Spleen (tissue), 11 donors: ENCODE measurements at regions not wholly inside any gene's neighbourhood (a gene's known extent, or its start where the extent isn't known, plus 50 kb on each side); places are given as distances from the start of the nearest gene placed in this dataset.

ENCODE experiments used
- DNase-seq: peaks from one replicate; pipeline ENCODE4 v3.0.0-alpha.2; 2020
- H3K27ac ChIP-seq, 8 donors: fragments of 200-600 bp; sonication (generic) in 7 of 8; 1 replicate in 4 of 8; 2 replicates in 4 of 8; pipeline versions ENCODE4 v1.5.0 to v1.8.0; 2016 to 2021; ENCODE audit warnings: inconsistent platforms in 4 of 8, mild to moderate bottlenecking in 4 of 8, moderate library complexity in 1 of 8
- H3K27me3 ChIP-seq, 7 donors: fragments of 200-600 bp; sonication (generic) in 6 of 7; replicated peaks in 1 of 7; 1 replicate in 4 of 7; 2 replicates in 3 of 7; pipeline versions ENCODE4 v1.5.0 to v1.8.0; 2016 to 2021; ENCODE audit warnings: inconsistent platforms in 3 of 7, mild to moderate bottlenecking in 1 of 7
- H3K36me3 ChIP-seq, 6 donors: fragments of 200-600 bp; sonication (generic) in 5 of 6; 1 replicate in 4 of 6; 2 replicates in 2 of 6; pipeline versions ENCODE4 v1.5.0 to v1.8.0; 2016 to 2021; ENCODE audit warnings: inconsistent platforms in 2 of 6
- H3K4me1 ChIP-seq, 6 donors: fragments of 200-600 bp; sonication (generic) in 5 of 6; 1 replicate in 3 of 6; 2 replicates in 3 of 6; pipeline versions ENCODE4 v1.5.0 to v1.8.0; 2016 to 2021; ENCODE audit warnings: inconsistent platforms in 3 of 6
- H3K4me3 ChIP-seq, 8 donors: fragments of 200-600 bp; sonication (generic) in 7 of 8; 1 replicate in 4 of 8; 2 replicates in 4 of 8; pipeline versions ENCODE4 v1.5.0 to v1.8.0; 2016 to 2021; ENCODE audit warnings: inconsistent platforms in 4 of 8, mild to moderate bottlenecking in 4 of 8, moderate library complexity in 2 of 8
- H3K9me3 ChIP-seq, 8 donors: fragments of 200-600 bp; sonication (generic) in 7 of 8; 1 replicate in 4 of 8; 2 replicates in 4 of 8; pipeline versions ENCODE4 v1.5.0 to v1.8.0; 2016 to 2021; ENCODE audit warnings: inconsistent platforms in 4 of 8
- POLR2A ChIP-seq, 3 donors: fragments of 450-650 bp; IDR thresholded peaks; one replicate each; pipeline ENCODE4 v1.5.1; 2017; ENCODE audit warnings: antibody characterized with exemption in 3 of 3, mild to moderate bottlenecking in 1 of 3
- POLR2AphosphoS5 ChIP-seq, 3 donors: sonication (generic); formaldehyde crosslinking; IDR thresholded peaks; one replicate each; pipeline ENCODE4 v1.5.1; 2017; ENCODE audit warnings: antibody characterized with exemption in 3 of 3
- WGBS, 5 donors: extraction: QIAGEN DNeasy Blood & Tissue Kit in 3 of 5; methylation state at CpG; one replicate each; pipeline versions ENCODE4 v1.1.5 to v1.1.7; 2013 to 2018; 5-methylcytosine and 5-hydroxymethylcytosine counted together
- intact Hi-C: fragments of 100-400 bp; cut with DNase I; formaldehyde crosslinking; loops from one replicate; pipeline ENCODE4 v1.15.0; 2023; ENCODE audit warnings: low total_unique reads
- TF ChIP-seq, protein P1 (sequence below), 11 experiments: fragments of 200-600 bp in 7 of 11; fragments of 450-650 bp in 4 of 11; sonication (generic) in 4 of 11; IDR thresholded peaks in 8 of 11; conservative IDR thresholded peaks in 3 of 11; 1 replicate in 7 of 11; 2 replicates in 4 of 11; pipeline versions ENCODE4 v1.4.0 to v1.8.0; 2016 to 2021; ENCODE audit warnings: antibody characterized with exemption in 11 of 11, inconsistent platforms in 4 of 11, mild to moderate bottlenecking in 1 of 11
- donor health status: healthy with polysubstance abuse.
- donor health status: DM: no; HTN: no; CAD: no; lungs with moderate emphysema.
- donor health status: DM: no; HTN: no; CAD: no.
- donor health status: Bipolar disorder and iron deficiency.
- donor health status: healthy.
- donor health status: DM: no; HTN: no; CAD: no.
- donor health status: DM: yes; HTN: yes; CAD: no.

DNA sequence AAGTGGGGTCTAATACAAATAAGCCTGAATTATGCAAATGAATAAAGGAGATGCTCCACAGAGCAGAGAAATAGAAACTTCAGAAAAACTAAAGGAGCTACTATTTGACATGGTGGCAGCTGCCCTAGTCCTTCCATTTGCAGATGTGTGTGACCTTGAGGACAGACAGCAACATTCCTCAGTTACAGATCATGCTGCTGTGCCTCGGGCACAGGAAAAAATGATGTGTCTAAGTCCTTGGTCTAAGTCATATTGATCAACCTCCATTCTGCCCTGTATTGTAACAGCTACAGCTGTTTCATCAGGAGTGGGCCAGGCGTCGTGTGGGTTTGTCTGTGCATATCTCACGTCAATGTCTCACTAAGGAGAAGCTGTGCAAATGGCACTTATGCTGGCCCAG is 710.4 kb downstream of the TNS3 start:
- WGBS, 5 donors: 82 to 89% (median 86%) methylated on average over 4 of the region's 4 CpGs
- H3K27ac ChIP-seq: no peak overlapping the region
- TF ChIP-seq POLR2AphosphoS5 (IDR thresholded peaks at IDR 0.05): no peak
- no peak for TF ChIP-seq POLR2A (IDR thresholded peaks at IDR 0.05)
- TF ChIP-seq, protein P1, sequence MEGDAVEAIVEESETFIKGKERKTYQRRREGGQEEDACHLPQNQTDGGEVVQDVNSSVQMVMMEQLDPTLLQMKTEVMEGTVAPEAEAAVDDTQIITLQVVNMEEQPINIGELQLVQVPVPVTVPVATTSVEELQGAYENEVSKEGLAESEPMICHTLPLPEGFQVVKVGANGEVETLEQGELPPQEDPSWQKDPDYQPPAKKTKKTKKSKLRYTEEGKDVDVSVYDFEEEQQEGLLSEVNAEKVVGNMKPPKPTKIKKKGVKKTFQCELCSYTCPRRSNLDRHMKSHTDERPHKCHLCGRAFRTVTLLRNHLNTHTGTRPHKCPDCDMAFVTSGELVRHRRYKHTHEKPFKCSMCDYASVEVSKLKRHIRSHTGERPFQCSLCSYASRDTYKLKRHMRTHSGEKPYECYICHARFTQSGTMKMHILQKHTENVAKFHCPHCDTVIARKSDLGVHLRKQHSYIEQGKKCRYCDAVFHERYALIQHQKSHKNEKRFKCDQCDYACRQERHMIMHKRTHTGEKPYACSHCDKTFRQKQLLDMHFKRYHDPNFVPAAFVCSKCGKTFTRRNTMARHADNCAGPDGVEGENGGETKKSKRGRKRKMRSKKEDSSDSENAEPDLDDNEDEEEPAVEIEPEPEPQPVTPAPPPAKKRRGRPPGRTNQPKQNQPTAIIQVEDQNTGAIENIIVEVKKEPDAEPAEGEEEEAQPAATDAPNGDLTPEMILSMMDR (IDR thresholded peaks at IDR 0.05 in 8 of 11, conservative IDR thresholded peaks at IDR 0.05 in 3 of 11): no peak
- intact Hi-C loops: no loop called here
- no peaks in the 10 kb centered on the region for H3K9me3 ChIP-seq
- no peak overlapping the region for H3K4me3 ChIP-seq
- no peaks in the 10 kb centered on the region for H3K36me3 ChIP-seq
- no peaks in the 10 kb centered on the region for H3K27me3 ChIP-seq
- H3K4me1 ChIP-seq: no peaks in the 10 kb centered on the region
- no peak for DNase-seq

GRCh38 chr7:46864716-46865115 is 717.2 kb downstream of the TNS3 start:
- Histone ChIP-seq H3K27ac (no peak overlapping the region), H3K27me3 (no peaks in the 10 kb centered on the region), H3K4me1 (no peaks in the 10 kb centered on the region), H3K36me3 (no peaks in the 10 kb centered on the region), H3K9me3 (no peaks in the 10 kb centered on the region), H3K4me3 (no peak overlapping the region)
- no peak for TF ChIP-seq POLR2A (IDR thresholded peaks at IDR 0.05)
- TF ChIP-seq POLR2AphosphoS5 (IDR thresholded peaks at IDR 0.05): no peak
- DNase-seq: no peak
- WGBS, 5 donors: 81 to 91% (median 87%) methylated on average over 4 of the region's 4 CpGs
- intact Hi-C loops: no loop called here

DNA sequence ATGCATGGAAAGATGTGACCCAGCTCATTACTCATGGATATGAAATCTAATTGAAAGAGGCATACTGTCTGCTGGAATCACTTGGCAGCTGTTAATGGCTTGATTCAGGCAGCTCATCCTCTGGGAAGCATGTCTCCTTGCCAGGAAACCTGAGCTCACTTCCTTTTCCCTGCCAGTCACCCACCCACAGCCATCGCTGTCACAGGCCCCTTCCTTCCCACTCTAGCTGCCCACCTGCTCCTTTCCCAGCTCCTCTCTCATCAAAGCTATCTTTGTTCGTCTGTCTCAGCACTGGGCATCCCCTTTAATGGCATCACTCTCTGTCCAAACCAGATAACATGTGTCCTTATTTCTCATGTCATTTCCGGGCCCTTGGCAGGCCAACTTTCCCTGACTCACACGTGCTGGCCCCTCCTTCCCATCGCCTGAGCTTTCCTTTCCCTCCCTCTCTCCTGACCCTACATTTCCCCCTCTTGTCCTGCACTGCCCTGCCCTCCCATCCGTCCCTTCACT is 721.9 kb downstream of the TNS3 start:
- no peaks in the 10 kb centered on the region for H3K36me3 ChIP-seq
- no peak overlapping the region for H3K4me3 ChIP-seq
- H3K4me1 ChIP-seq: no peaks in the 10 kb centered on the region
- DNase-seq: no peak
- no peaks in the 10 kb centered on the region for H3K27me3 ChIP-seq
- TF ChIP-seq, protein P1 (IDR thresholded peaks at IDR 0.05 in 8 of 11, conservative IDR thresholded peaks at IDR 0.05 in 3 of 11): no peak
- TF ChIP-seq POLR2A (IDR thresholded peaks at IDR 0.05): no peak
- WGBS, 5 donors: 44 to 57% (median 52%) methylated on average over 5 to 6 of the region's 6 CpGs
- intact Hi-C loops: no loop called here
- H3K27ac ChIP-seq: no peak overlapping the region
- no peaks in the 10 kb centered on the region for H3K9me3 ChIP-seq

DNA sequence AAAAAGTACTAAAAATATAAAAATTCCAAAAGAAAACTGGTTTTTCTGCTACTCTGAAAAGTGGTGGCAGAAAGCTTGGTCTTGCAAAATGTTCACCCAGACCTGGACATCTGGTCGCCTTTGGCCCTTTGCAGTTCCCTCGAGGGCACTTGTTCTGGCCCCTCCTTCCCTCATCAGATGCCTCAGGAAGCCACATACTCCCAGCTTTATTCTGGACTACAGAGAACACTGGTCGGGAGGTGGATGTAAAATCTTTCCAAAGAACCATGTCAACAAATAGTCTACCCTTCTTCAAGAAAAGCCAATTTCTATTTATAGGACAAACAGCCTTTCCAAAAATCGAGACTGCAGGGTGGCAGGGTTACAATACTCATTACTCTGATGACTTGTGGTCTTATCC is 726.1 kb downstream of the TNS3 start:
- DNase-seq: no peak
- intact Hi-C loops: no loop called here
- WGBS, 5 donors: 56 to 71% (median 61%) methylated on average over 4 of the region's 4 CpGs
- Histone ChIP-seq H3K27ac (no peak overlapping the region), H3K4me1 (no peaks in the 10 kb centered on the region), H3K36me3 (no peaks in the 10 kb centered on the region), H3K9me3 (no peaks in the 10 kb centered on the region), H3K27me3 (no peaks in the 10 kb centered on the region), H3K4me3 (no peak overlapping the region)
- no peak for TF ChIP-seq POLR2A (IDR thresholded peaks at IDR 0.05)
- no peak for TF ChIP-seq POLR2AphosphoS5 (IDR thresholded peaks at IDR 0.05)
- TF ChIP-seq, protein P1 (IDR thresholded peaks at IDR 0.05 in 8 of 11, conservative IDR thresholded peaks at IDR 0.05 in 3 of 11): no peak

DNA sequence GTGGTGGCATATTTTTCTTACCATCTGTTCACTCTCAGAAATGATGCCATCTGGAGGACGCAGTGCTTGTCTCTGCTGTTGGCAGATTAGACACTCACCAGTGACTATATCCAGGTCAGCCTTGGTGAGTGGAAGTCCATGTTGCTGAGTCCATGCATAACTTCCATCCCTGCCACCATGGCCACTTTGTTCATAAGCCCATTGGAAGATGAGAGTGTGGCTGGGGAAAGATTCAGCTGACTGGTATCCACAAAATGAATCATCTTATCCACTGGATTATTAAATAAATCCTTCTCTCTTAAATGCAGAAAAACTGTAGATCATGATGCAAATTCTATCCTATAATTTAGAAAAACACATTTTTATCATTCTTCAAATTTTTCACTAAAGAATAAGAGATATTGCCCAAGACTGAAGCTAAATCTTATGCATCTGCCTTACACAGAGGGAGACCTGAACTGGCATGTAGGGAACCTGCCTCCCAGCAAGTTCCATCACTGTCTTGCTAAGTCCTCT is 726.9 kb downstream of the TNS3 start:
- Histone ChIP-seq H3K4me1 (no peaks in the 10 kb centered on the region), H3K4me3 (no peak overlapping the region), H3K36me3 (no peaks in the 10 kb centered on the region), H3K27ac (no peak overlapping the region), H3K9me3 (no peaks in the 10 kb centered on the region), H3K27me3 (no peaks in the 10 kb centered on the region)
- intact Hi-C loops: no loop called here
- DNase-seq: no peak
- TF ChIP-seq, protein P1 (IDR thresholded peaks at IDR 0.05 in 8 of 11, conservative IDR thresholded peaks at IDR 0.05 in 3 of 11): no peak
- TF ChIP-seq POLR2AphosphoS5 (IDR thresholded peaks at IDR 0.05) (no peak), POLR2A (IDR thresholded peaks at IDR 0.05) (no peak)
- 41 to 83% (median 70%) methylated on average over 1 of the region's 1 CpG for WGBS, 5 donors
